HepG2 (cell line): ENCODE measurements at regions not wholly inside any gene's neighbourhood (a gene's known extent, or its start where the extent isn't known, plus 50 kb on each side); places are given as distances from the start of the nearest gene placed in this dataset.

Source experiments
- ATAD3A ChIP-seq: sonication (generic); formaldehyde crosslinking; IDR thresholded peaks from 2 replicates; pipeline ENCODE4 v1.4.0; 2020; ENCODE audit warnings: missing genetic modification reagents
- CCAR2 ChIP-seq: fragments of 200-400 bp; formaldehyde crosslinking; optimal IDR thresholded peaks from 2 replicates; pipeline ENCODE3; 2018; ENCODE audit warnings: low read depth, mild to moderate bottlenecking, low read length, moderate library complexity
- EP300 ChIP-seq, 3 experiments: sonication (generic) in 1 of 3; formaldehyde crosslinking in 1 of 3; IDR thresholded peaks; 2 replicates each; pipeline versions ENCODE4 v1.5.1 to v1.6.1; 2011 to 2020; ENCODE audit warnings: low read depth in 2 of 3, low read length in 2 of 3, borderline replicate concordance in 1 of 3, improper control_type of control experiment in 1 of 3, mild to moderate bottlenecking in 1 of 3, missing genetic modification reagents in 1 of 3, moderate library complexity in 1 of 3
- PATZ1 ChIP-seq: sonication (generic); formaldehyde crosslinking; IDR thresholded peaks from 2 replicates; pipeline ENCODE4 v1.4.0; 2020; ENCODE audit warnings: missing genetic modification reagents
- SIX1 ChIP-seq: sonication (generic); formaldehyde crosslinking; IDR thresholded peaks from 2 replicates; pipeline ENCODE4 v1.4.0; 2020; ENCODE audit warnings: missing genetic modification reagents, borderline replicate concordance
- SSRP1 ChIP-seq: IDR thresholded peaks from 2 replicates; pipeline ENCODE4 v1.6.1; 2016; ENCODE audit warnings: control low read depth
- ZHX2 ChIP-seq, 2 experiments: sonication (generic) in 1 of 2; formaldehyde crosslinking in 1 of 2; IDR thresholded peaks; 2 replicates each; pipeline versions ENCODE4 v1.6.1 to v1.9.0; 2014 to 2022; ENCODE audit warnings: antibody characterized with exemption in 1 of 2, borderline replicate concordance in 1 of 2, inconsistent platforms in 1 of 2, low read depth in 1 of 2, missing genetic modification reagents in 1 of 2
- ZNF749 ChIP-seq: sonication (generic); formaldehyde crosslinking; IDR thresholded peaks from 2 replicates; pipeline ENCODE4 v1.8.0; 2022; ENCODE audit warnings: mild to moderate bottlenecking, missing genetic modification reagents, moderate library complexity, borderline replicate concordance
- TF ChIP-seq, protein P1 (sequence below): sonication (generic); formaldehyde crosslinking; IDR thresholded peaks from 2 replicates; pipeline ENCODE4 v1.4.0; 2020; ENCODE audit warnings: mild to moderate bottlenecking, missing genetic modification reagents
- TF ChIP-seq, protein P2 (sequence below): sonication (generic); formaldehyde crosslinking; IDR thresholded peaks from 2 replicates; pipeline ENCODE4 v1.4.0; 2020; ENCODE audit warnings: missing genetic modification reagents, mild to moderate bottlenecking, borderline replicate concordance

DNA sequence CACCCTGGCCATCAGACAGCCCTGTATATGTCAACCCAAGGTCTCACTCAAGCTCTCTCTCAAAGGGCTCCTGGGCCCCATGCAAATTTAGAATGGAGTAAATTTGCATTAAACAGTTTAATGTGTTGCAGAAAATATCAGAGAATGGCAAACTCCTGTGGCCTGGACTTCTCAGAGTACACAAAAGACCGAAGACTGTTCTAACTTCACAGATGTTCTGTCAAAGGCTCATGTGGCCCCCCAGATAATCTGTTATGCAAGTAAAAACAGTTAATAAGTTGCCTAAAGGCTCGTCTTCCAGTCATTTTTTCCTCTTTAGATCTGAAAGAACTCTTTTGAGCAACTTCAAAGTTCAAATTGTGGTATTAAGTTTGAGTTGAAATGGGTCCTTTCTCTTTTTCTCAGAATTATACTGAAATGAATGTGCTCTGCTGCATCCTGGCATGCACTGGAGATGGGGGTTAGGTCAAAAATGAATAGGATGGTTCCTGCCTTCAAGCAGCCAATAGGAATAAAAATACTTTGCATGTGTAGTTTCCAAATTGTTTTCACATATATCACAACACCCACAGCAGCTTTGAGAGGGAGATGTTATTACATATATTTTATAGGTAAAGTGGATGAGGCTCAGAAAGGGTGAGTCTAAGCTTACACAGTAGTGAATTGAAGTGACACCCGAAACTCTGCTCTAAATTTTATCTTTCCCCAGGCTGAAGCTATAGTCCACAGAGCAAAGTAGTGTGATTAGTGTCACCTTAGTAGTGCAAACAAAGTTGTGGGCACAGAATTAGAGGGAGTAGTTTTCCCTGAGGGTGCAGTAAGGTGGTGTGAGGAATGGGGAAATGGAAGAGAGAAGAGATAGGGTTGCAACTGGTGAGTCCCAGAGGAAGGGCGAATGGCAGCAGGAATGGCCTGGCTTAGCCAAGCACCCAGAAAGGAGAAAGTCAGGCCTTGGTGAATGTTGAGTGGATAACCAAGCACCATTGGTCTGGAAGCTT lies 205.0 kb upstream of the RFC3 start (continued):
- no peak for TF ChIP-seq ZHX2 (IDR thresholded peaks at IDR 0.05; ENCODE audit: low read depth)
- no peak for TF ChIP-seq ZHX2 (CRISPR knock-in tag; IDR thresholded peaks at IDR 0.05; ENCODE audit: borderline replicate concordance)
- TF ChIP-seq ZNF749 (CRISPR knock-in tag): no peak
- TF ChIP-seq, protein P1, sequence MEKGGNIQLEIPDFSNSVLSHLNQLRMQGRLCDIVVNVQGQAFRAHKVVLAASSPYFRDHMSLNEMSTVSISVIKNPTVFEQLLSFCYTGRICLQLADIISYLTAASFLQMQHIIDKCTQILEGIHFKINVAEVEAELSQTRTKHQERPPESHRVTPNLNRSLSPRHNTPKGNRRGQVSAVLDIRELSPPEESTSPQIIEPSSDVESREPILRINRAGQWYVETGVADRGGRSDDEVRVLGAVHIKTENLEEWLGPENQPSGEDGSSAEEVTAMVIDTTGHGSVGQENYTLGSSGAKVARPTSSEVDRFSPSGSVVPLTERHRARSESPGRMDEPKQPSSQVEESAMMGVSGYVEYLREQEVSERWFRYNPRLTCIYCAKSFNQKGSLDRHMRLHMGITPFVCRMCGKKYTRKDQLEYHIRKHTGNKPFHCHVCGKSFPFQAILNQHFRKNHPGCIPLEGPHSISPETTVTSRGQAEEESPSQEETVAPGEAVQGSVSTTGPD (CRISPR knock-in tag): no peak
- no peak for TF ChIP-seq CCAR2
- no peak for TF ChIP-seq ATAD3A (CRISPR knock-in tag)
- TF ChIP-seq SIX1: 0 out of 2 replicates have a peak, but pooled peaks have one; percentile 18
- peak in 1 of 2 experiments; percentile 62; a peak in 2 of 4 replicates for TF ChIP-seq EP300 (IDR thresholded peaks at IDR 0.05; ENCODE audit: low read depth in 2 of 2, low read length in 2 of 2)
- TF ChIP-seq EP300 (CRISPR knock-in tag; IDR thresholded peaks at IDR 0.05; ENCODE audit: borderline replicate concordance): no peak
- 0 out of 2 replicates have a peak, but pooled peaks have one; percentile 40 for TF ChIP-seq PATZ1 (CRISPR knock-in tag)
- TF ChIP-seq SSRP1 (CRISPR knock-in tag): no peak
- TF ChIP-seq, protein P2, sequence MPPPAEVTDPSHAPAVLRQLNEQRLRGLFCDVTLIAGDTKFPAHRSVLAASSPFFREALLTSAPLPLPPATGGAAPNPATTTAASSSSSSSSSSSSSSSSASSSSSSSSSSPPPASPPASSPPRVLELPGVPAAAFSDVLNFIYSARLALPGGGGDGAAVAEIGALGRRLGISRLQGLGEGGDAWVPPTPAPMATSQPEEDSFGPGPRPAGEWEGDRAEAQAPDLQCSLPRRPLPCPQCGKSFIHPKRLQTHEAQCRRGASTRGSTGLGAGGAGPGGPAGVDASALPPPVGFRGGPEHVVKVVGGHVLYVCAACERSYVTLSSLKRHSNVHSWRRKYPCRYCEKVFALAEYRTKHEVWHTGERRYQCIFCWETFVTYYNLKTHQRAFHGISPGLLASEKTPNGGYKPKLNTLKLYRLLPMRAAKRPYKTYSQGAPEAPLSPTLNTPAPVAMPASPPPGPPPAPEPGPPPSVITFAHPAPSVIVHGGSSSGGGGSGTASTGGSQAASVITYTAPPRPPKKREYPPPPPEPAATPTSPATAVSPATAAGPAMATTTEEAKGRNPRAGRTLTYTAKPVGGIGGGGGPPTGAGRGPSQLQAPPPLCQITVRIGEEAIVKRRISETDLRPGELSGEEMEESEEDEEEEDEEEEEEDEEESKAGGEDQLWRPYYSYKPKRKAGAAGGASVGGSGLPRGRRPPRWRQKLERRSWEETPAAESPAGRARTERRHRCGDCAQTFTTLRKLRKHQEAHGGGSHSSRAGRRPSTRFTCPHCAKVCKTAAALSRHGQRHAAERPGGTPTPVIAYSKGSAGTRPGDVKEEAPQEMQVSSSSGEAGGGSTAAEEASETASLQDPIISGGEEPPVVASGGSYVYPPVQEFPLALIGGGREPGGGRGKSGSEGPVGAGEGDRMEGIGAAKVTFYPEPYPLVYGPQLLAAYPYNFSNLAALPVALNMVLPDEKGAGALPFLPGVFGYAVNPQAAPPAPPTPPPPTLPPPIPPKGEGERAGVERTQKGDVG (CRISPR knock-in tag): no peak
